Activated gamma-delta T cell treated with anti-CD3 and anti-CD28 coated beads, Interleukin-2, amount 50 U/mL, for 16 hours (primary cell): ENCODE measurements at regions not wholly inside any gene's neighbourhood (a gene's known extent, or its start where the extent isn't known, plus 50 kb on each side); places are given as distances from the start of the nearest gene placed in this dataset.

Source experiments
- DNase-seq: peaks from one replicate; pipeline ENCODE4 v3.0.0-alpha.2; 2020; ENCODE audit warnings: low read depth

GRCh38 chr2:122114421-122114820 is 359.0 kb downstream of the TSN start:
- DNase-seq, result no peak

GRCh38 chr2:122117371-122117770 is 361.9 kb downstream of the TSN start:
- no peak for DNase-seq

GRCh38 chr2:122129399-122129798 is 373.9 kb downstream of the TSN start:
- no peak for DNase-seq

GRCh38 chr2:122132147-122132691 is 376.8 kb downstream of the TSN start:
- no peak for DNase-seq

GRCh38 chr2:122135021-122135937 is 379.8 kb downstream of the TSN start:
- no peak for DNase-seq

- no peak for DNase-seq
These were observed 380.6 kb downstream of the TSN start for GRCh38 chr2:122136056-122136455.

GRCh38 chr2:122138561-122138960 is 383.1 kb downstream of the TSN start:
- DNase-seq, result no peak

GRCh38 chr2:122139739-122140420 is 384.4 kb downstream of the TSN start:
- DNase-seq, result no peak

- no peak for DNase-seq
These were observed 389.4 kb downstream of the TSN start for GRCh38 chr2:122144884-122145283.

GRCh38 chr2:122145856-122146255 is 390.4 kb downstream of the TSN start:
- no peak for DNase-seq

GRCh38 chr2:122148128-122148767 is 392.8 kb downstream of the TSN start:
- no peak for DNase-seq

- no peak for DNase-seq
These were observed 395.3 kb downstream of the TSN start for GRCh38 chr2:122150524-122151280.

- DNase-seq, result no peak
These were observed 397.1 kb downstream of the TSN start for GRCh38 chr2:122152571-122152970.

GRCh38 chr2:122156176-122156890 is 400.9 kb downstream of the TSN start:
- DNase-seq, result no peak

- DNase-seq, result no peak
These were observed 401.7 kb downstream of the TSN start for GRCh38 chr2:122157158-122157557.

GRCh38 chr2:122163617-122164016 is 408.2 kb downstream of the TSN start:
- DNase-seq, result no peak

GRCh38 chr2:122164964-122165363 is 409.5 kb downstream of the TSN start:
- no peak for DNase-seq

GRCh38 chr2:122166820-122167219 is 411.4 kb downstream of the TSN start:
- no peak for DNase-seq

- no peak for DNase-seq
These were observed 412.1 kb downstream of the TSN start for GRCh38 chr2:122167515-122167914.

GRCh38 chr2:122168799-122169198 is 413.3 kb downstream of the TSN start:
- DNase-seq, result no peak

GRCh38 chr2:122172812-122173211 is 417.4 kb downstream of the TSN start:
- DNase-seq, result no peak
